DND-41 (cell line): ENCODE measurements at regions not wholly inside any gene's neighbourhood (a gene's known extent, or its start where the extent isn't known, plus 50 kb on each side); places are given as distances from the start of the nearest gene placed in this dataset.

Source experiments
- ATAC-seq: fragments of 200-7000 bp; cut with Tn5 transposase; 3 replicates; pipeline ENCODE4 v1.9.1; 2021; ENCODE audit warnings: low read depth; ENCODE audit not compliant: insufficient read depth
- DNase-seq: peaks from one replicate; pipeline ENCODE4 v3.0.0-alpha.2; 2020
- H2AFZ ChIP-seq: 2 replicates; pipeline ENCODE4 v1.6.0; 2012; ENCODE audit warnings: low read depth, low read length
- H3K27ac ChIP-seq: 2 replicates; pipeline ENCODE4 v1.5.1; 2012; ENCODE audit warnings: low read length, inconsistent platforms
- H3K27me3 ChIP-seq: fragments of 200-600 bp; sonication (generic); 2 replicates; pipeline ENCODE4 v1.6.0; 2012; ENCODE audit warnings: low read length, mild to moderate bottlenecking, inconsistent platforms; ENCODE audit not compliant: insufficient read depth, poor library complexity
- H3K36me3 ChIP-seq: 2 replicates; pipeline ENCODE4 v1.5.1; 2012; ENCODE audit warnings: low read length, inconsistent platforms; ENCODE audit not compliant: insufficient read depth
- H3K4me1 ChIP-seq: 2 replicates; pipeline ENCODE4 v1.5.1; 2012; ENCODE audit warnings: mild to moderate bottlenecking, low read length; ENCODE audit not compliant: insufficient read depth
- H3K4me2 ChIP-seq: 2 replicates; pipeline ENCODE4 v1.6.0; 2012; ENCODE audit warnings: mild to moderate bottlenecking, moderate library complexity, low read length, inconsistent platforms; ENCODE audit not compliant: insufficient read depth
- H3K4me3 ChIP-seq, 2 experiments: fragments of 200-600 bp in 1 of 2; shearing (Covaris generic) in 1 of 2; 2 replicates each; pipeline ENCODE4 v1.5.1; 2012 to 2016; ENCODE audit warnings: inconsistent platforms in 2 of 2, low read length in 2 of 2, mild to moderate bottlenecking in 2 of 2, low read depth in 1 of 2, moderate library complexity in 1 of 2
- H3K79me2 ChIP-seq: 2 replicates; pipeline ENCODE4 v1.6.0; 2012; ENCODE audit warnings: low read length, inconsistent platforms; ENCODE audit not compliant: insufficient read depth
- H3K9ac ChIP-seq: 2 replicates; pipeline ENCODE4 v1.6.0; 2012; ENCODE audit warnings: low read depth, mild to moderate bottlenecking, inconsistent platforms, low read length, moderate library complexity
- H3K9me3 ChIP-seq: 2 replicates; pipeline ENCODE4 v1.5.1; 2012; ENCODE audit warnings: low read length, moderate library complexity, mild to moderate bottlenecking, inconsistent platforms; ENCODE audit not compliant: insufficient read depth, severe bottlenecking
- H4K20me1 ChIP-seq: 2 replicates; pipeline ENCODE4 v1.6.0; 2012; ENCODE audit warnings: low read length; ENCODE audit not compliant: insufficient read depth
- CTCF ChIP-seq: IDR thresholded peaks from 2 replicates; pipeline ENCODE4 v1.5.1; 2012; ENCODE audit warnings: borderline replicate concordance, low read length, moderate library complexity, mild to moderate bottlenecking; ENCODE audit not compliant: poor library complexity, severe bottlenecking; ENCODE audit errors: extremely low read depth
- EZH2 ChIP-seq: IDR thresholded peaks from 3 replicates; pipeline ENCODE4 v1.6.1; 2012; ENCODE audit warnings: borderline replicate concordance, low read depth, mild to moderate bottlenecking, moderate library complexity, low read length, inconsistent platforms; ENCODE audit not compliant: severe bottlenecking

- no peak overlapping the region for H3K9ac ChIP-seq
- no peaks in the 10 kb centered on the region for H3K9me3 ChIP-seq
- H3K4me1 ChIP-seq, result no peaks in the 10 kb centered on the region
- H3K36me3 ChIP-seq, result no peaks in the 10 kb centered on the region
- no peaks in the 10 kb centered on the region for H3K79me2 ChIP-seq
- no peaks in the 10 kb centered on the region for H4K20me1 ChIP-seq
- no peaks in the 10 kb centered on the region for H3K27me3 ChIP-seq
- no peak overlapping the region for H3K27ac ChIP-seq
- DNase-seq (no peak), ATAC-seq (no peak)
- TF ChIP-seq EZH2, result no peak
- no peak for TF ChIP-seq CTCF
- H3K4me2 ChIP-seq, result no peak overlapping the region
- H2AFZ ChIP-seq, result no peak overlapping the region
- no peak overlapping the region for H3K4me3 ChIP-seq
Observed at GRCh38 chr13:111662451-111662850, 342.0 kb downstream of the TEX29 start.

GRCh38 chr13:111662895-111663294, 342.5 kb downstream of the TEX29 start:
- Histone ChIP-seq H4K20me1 (no peaks in the 10 kb centered on the region), H3K27me3 (no peaks in the 10 kb centered on the region), H3K9ac (no peak overlapping the region), H3K4me3 (no peak overlapping the region), H3K9me3 (no peaks in the 10 kb centered on the region), H3K4me2 (no peak overlapping the region), H3K4me1 (no peaks in the 10 kb centered on the region), H3K79me2 (no peaks in the 10 kb centered on the region), H3K36me3 (no peaks in the 10 kb centered on the region), H2AFZ (no peak overlapping the region), H3K27ac (no peak overlapping the region)
- DNase-seq (no peak), ATAC-seq (no peak)
- TF ChIP-seq EZH2, result no peak
- TF ChIP-seq CTCF, result no peak

GRCh38 chr13:111663505-111663904, 343.1 kb downstream of the TEX29 start:
- no peaks in the 10 kb centered on the region for H3K4me1 ChIP-seq
- no peak overlapping the region for H3K4me3 ChIP-seq
- TF ChIP-seq EZH2 (no peak), CTCF (no peak)
- DNase-seq, result no peak
- ATAC-seq, result no peak
- no peaks in the 10 kb centered on the region for H3K9me3 ChIP-seq
- H3K9ac ChIP-seq, result no peak overlapping the region
- H3K27ac ChIP-seq, result no peak overlapping the region
- H3K79me2 ChIP-seq, result no peaks in the 10 kb centered on the region
- H3K4me2 ChIP-seq, result no peak overlapping the region
- H3K27me3 ChIP-seq, result no peaks in the 10 kb centered on the region
- H2AFZ ChIP-seq, result no peak overlapping the region
- no peaks in the 10 kb centered on the region for H3K36me3 ChIP-seq
- H4K20me1 ChIP-seq, result no peaks in the 10 kb centered on the region

GRCh38 chr13:111663953-111664421, 343.5 kb downstream of the TEX29 start:
- no peak overlapping the region for H3K27ac ChIP-seq
- no peaks in the 10 kb centered on the region for H3K9me3 ChIP-seq
- no peaks in the 10 kb centered on the region for H3K4me1 ChIP-seq
- no peak for TF ChIP-seq EZH2
- TF ChIP-seq CTCF, result no peak
- H3K4me3 ChIP-seq, result no peak overlapping the region
- no peak overlapping the region for H2AFZ ChIP-seq
- no peaks in the 10 kb centered on the region for H3K27me3 ChIP-seq
- H3K9ac ChIP-seq, result no peak overlapping the region
- no peaks in the 10 kb centered on the region for H4K20me1 ChIP-seq
- no peaks in the 10 kb centered on the region for H3K79me2 ChIP-seq
- no peaks in the 10 kb centered on the region for H3K36me3 ChIP-seq
- DNase-seq, result no peak
- no peak overlapping the region for H3K4me2 ChIP-seq
- no peak for ATAC-seq
